ENCODE measurements at regions not wholly inside any gene's neighbourhood (a gene's known extent, or its start where the extent isn't known, plus 50 kb on each side); places are given as distances from the start of the nearest gene placed in this dataset.
A peak's percentile ranks its signal among the peaks of the same experiment; 100 is the strongest.

- H3K36me3 Mint-ChIP-seq (ENCODE audit: insufficient read depth): peaks cover 3% of the 10 kb centered on the region
- no peak for DNase-seq
- no peak for ATAC-seq (replicated peaks)
- H3K27ac Mint-ChIP-seq: no peak overlapping the region
- H3K9me3 Mint-ChIP-seq: no peaks in the 10 kb centered on the region
- no peak overlapping the region for H3K4me3 Mint-ChIP-seq
- peaks cover 6 to 9% of the 10 kb centered on the region in 2 donors for H3K4me1 Mint-ChIP-seq (ENCODE audit: low read depth in 2 of 2)
- H3K27me3 Mint-ChIP-seq: peaks cover 27 to 53% of the 10 kb centered on the region in 2 donors
These were observed 86.4 kb downstream of the SYF2 start for GRCh38 chr1:25145775-25146393.

DNA sequence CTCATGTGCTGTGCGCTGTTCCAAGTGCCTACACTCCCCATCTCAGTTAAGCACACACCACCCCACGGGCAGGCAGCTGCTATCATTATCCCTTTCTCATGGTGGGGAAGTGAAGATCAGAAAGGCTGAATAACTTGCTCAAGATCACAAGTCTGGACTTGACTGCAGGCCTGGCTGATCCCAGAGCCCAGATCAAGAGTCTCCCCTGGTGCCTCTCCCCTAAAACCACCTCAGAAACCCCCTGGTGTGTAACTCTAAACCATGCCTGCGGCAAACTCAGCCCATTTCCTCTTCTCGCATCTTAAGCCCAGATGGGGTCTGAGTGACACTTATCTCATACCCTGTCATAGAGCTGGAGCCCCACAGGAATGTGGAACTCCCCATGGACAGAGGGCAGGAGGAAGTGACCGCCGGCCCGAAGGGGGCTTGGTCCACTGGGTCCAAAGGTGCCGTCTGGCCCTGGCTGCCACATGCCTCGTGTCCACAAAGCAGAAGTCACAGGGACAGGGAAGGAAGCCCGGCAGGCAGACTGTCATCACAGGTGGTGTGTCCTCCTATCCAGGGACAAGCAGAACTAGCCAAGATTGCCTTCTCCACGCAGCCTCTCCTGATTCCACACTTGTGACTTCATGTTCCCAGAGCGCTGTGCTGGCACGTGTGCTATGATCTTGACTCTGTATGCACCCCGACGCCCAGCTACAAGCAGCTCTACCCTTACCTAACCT lies 92.1 kb downstream of the SYF2 start:
- H3K27ac Mint-ChIP-seq: no peak overlapping the region
- ATAC-seq (replicated peaks) (peak; percentile 48), DNase-seq (no peak)
- H3K36me3 Mint-ChIP-seq (ENCODE audit: insufficient read depth): no peaks in the 10 kb centered on the region
- no peak overlapping the region for H3K4me3 Mint-ChIP-seq
- peaks cover 0 to 3% of the 10 kb centered on the region in 2 donors for H3K4me1 Mint-ChIP-seq (ENCODE audit: low read depth in 2 of 2)
- no peaks in the 10 kb centered on the region for H3K9me3 Mint-ChIP-seq
- H3K27me3 Mint-ChIP-seq: peaks cover 48 to 73% of the 10 kb centered on the region in 2 donors

DNA sequence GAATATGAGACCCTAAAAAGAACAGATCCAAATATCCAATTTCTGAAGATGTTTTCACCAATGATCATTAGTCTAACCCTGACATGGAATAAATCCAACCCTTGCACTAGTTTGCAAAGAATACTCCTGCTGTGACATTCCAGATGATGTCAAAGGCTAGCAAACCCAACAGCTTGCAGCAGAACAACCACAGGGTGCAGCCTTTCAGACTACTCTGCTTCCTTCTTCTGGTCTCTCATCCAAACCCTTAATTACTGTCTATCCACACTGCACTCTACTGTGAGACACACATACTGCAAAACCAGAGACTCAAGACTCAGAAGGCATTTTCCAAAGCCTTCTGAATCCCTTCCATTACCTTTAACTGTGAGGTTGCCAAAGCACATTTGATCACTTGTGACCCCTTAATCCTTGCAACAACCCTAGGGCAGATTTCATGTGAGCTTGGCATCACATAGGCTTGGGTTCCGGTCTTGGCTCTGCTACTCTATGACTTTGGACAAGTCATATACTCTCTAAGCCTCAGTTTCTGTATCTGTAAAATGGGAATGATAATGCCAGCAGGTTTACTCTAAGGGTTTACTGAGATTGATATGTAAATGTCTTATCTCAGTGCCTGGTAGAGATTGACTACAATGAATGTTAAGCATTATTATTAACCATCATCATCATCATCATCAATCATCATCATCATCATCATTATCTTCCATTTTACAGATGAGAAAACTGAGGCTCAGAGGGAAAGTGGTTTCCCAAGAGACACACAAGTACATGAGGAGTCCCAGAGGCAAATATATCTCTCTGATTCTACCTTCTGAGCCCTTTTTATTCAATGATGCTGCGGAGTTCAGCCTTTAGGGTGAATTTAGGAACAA lies 94.5 kb downstream of the SYF2 start:
- ATAC-seq (replicated peaks): no peak
- Mint-ChIP-seq H3K4me3 (no peak overlapping the region), H3K36me3 (ENCODE audit: insufficient read depth) (no peaks in the 10 kb centered on the region), H3K4me1 (ENCODE audit: low read depth in 2 of 2) (peaks cover 0 to 3% of the 10 kb centered on the region in 2 donors), H3K9me3 (no peaks in the 10 kb centered on the region), H3K27ac (no peak overlapping the region), H3K27me3 (peaks cover 41 to 80% of the 10 kb centered on the region in 2 donors)
- DNase-seq: no peak

DNA sequence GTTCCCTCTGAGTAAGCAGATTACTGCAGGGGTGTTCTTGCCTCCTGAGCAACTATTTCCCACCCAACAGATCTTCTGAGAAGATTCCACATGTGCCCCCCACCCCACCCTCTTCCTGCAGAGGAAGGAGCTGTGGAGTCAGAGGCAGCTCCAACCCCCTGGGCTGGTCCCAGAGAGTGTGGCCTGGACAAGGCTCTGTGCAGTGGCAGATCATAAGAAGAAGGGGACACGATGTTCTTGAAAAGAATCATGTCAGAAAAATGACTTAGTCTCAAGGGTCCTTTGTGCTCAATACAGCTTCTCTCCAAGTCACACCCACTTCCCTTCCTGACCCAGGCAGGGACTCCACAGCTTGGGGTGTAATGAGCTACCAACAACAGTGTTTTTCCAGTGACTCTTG lies 95.2 kb downstream of the SYF2 start:
- no peak for ATAC-seq (replicated peaks)
- peaks cover 41 to 75% of the 10 kb centered on the region in 2 donors for H3K27me3 Mint-ChIP-seq
- no peaks in the 10 kb centered on the region for H3K9me3 Mint-ChIP-seq
- no peak overlapping the region for H3K4me3 Mint-ChIP-seq
- H3K27ac Mint-ChIP-seq: no peak overlapping the region
- no peak for DNase-seq
- H3K4me1 Mint-ChIP-seq (ENCODE audit: low read depth in 2 of 2): peaks cover 0 to 3% of the 10 kb centered on the region in 2 donors
- no peaks in the 10 kb centered on the region for H3K36me3 Mint-ChIP-seq (ENCODE audit: insufficient read depth)

DNA sequence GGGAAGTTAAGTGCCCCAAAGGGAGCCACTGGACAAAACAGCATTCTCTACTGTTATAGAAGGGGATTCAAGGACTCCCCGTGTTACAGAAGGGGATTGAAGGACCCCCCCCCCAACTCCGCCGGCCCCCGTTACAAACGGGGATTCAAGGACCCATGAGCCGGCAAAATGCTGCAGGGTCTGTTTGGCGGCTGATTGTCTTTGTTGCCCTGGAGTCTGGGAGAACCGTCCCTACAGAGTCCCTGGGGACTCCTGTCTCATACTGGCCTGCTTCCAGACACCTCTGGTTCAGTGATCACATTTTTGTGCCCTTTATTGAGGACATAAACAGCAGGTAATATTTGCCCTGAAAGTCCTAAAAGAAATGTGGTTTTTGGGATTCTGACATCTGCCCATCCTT lies 96.4 kb downstream of the SYF2 start:
- Mint-ChIP-seq H3K9me3 (no peaks in the 10 kb centered on the region), H3K27me3 (peaks cover 41 to 64% of the 10 kb centered on the region in 2 donors), H3K36me3 (ENCODE audit: insufficient read depth) (no peaks in the 10 kb centered on the region), H3K4me3 (no peak overlapping the region), H3K27ac (no peak overlapping the region), H3K4me1 (ENCODE audit: low read depth in 2 of 2) (peaks cover 0 to 3% of the 10 kb centered on the region in 2 donors)
- ATAC-seq (replicated peaks) (no peak), DNase-seq (no peak)

DNA sequence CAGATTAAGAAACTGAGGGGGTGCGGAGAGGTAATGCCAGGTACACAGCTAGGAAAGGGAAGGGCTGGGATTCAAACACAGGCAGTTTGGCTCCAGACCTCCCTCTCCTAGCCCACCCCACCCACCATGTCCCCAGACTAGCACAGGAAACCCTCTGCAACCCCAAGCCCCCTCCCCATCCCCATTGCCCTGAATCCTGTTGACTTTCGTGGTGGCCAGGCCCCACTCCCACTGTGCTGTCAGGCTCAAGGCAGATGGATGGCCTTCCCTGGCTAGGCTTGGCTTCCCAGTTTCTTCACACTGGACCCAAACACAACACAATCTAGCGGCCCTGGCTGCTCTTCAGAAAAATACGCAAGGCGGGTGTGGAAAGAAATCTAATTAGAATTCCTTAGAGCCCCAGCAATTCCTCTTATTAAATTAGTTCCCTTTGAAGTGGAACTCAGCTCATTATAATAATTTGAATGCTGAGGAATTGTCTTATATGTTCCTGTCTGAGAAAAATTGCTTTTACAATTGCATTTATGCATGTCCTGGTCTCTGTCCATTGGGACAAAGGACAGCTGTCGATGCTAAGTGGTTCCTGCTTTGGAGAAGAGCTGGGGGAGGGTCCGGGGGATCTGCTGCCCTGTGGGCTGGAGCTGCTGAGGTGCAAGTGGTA lies 97.4 kb downstream of the SYF2 start:
- no peaks in the 10 kb centered on the region for H3K4me1 Mint-ChIP-seq (ENCODE audit: low read depth in 2 of 2)
- no peaks in the 10 kb centered on the region for H3K36me3 Mint-ChIP-seq (ENCODE audit: insufficient read depth)
- no peaks in the 10 kb centered on the region for H3K9me3 Mint-ChIP-seq
- H3K27me3 Mint-ChIP-seq: peaks cover 31 to 54% of the 10 kb centered on the region in 2 donors
- DNase-seq (no peak), ATAC-seq (replicated peaks) (no peak)
- no peak overlapping the region for H3K4me3 Mint-ChIP-seq
- no peak overlapping the region for H3K27ac Mint-ChIP-seq

- ATAC-seq (replicated peaks) (no peak), DNase-seq (no peak)
- H3K36me3 Mint-ChIP-seq (ENCODE audit: insufficient read depth): no peaks in the 10 kb centered on the region
- H3K9me3 Mint-ChIP-seq: no peaks in the 10 kb centered on the region
- peaks cover 25 to 48% of the 10 kb centered on the region in 2 donors for H3K27me3 Mint-ChIP-seq
- no peak overlapping the region for H3K27ac Mint-ChIP-seq
- no peaks in the 10 kb centered on the region for H3K4me1 Mint-ChIP-seq (ENCODE audit: low read depth in 2 of 2)
- no peak overlapping the region for H3K4me3 Mint-ChIP-seq
These were observed 98.0 kb downstream of the SYF2 start for GRCh38 chr1:25134307-25134706.

DNA sequence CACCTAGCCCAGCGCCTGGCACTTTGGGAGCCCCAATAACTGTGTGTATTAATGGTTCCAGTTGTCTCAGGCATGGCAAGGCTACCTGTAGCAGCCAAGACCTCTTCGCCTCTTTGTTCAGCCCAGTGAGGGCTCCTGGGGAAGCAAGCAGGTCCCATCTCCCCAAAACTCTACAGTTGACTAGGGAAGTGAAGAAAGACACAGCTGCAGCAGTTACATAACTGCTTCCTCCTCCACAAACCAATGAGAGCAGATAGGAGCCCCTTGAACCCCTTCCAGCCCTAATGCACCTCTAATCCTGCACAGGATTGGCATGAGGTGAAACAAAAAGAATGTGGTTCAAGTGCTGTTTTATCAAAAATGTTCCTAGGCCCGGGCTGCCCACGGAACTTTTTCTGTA lies 100.5 kb downstream of the SYF2 start:
- Mint-ChIP-seq H3K9me3 (no peaks in the 10 kb centered on the region), H3K36me3 (ENCODE audit: insufficient read depth) (no peaks in the 10 kb centered on the region), H3K4me1 (ENCODE audit: low read depth in 2 of 2) (no peaks in the 10 kb centered on the region), H3K4me3 (no peak overlapping the region), H3K27ac (no peak overlapping the region), H3K27me3 (peaks cover 5 to 23% of the 10 kb centered on the region in 2 donors)
- DNase-seq (no peak), ATAC-seq (replicated peaks) (no peak)

GRCh38 chr1:25130895-25131294 lies 101.4 kb downstream of the SYF2 start:
- H3K4me3 Mint-ChIP-seq: no peak overlapping the region
- ATAC-seq (replicated peaks): no peak
- peaks cover 0 to 17% of the 10 kb centered on the region in 2 donors for H3K27me3 Mint-ChIP-seq

DNA sequence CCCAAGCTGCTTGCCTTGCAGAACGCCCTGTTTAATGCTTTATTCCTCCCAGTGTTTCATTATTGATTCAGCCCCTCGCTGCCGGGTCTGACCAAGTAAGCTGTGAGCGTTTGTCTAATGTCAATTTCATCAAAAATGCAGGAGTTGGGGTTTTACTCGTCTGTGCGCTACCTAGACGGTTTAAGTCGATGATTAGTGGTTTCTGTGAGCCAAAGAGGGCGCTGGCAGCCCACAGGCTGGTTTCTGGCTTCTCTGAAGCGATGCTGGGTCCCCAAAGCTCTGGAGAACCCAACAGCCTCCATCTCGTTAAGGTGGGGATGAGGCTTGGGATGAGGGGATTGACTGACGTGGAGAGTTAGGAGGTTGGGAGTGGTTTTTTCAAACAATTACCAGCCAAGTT lies 102.9 kb downstream of the SYF2 start:
- ATAC-seq (replicated peaks) (no peak), DNase-seq (no peak)
- peaks cover 0 to 4% of the 10 kb centered on the region in 2 donors for H3K27me3 Mint-ChIP-seq
- no peaks in the 10 kb centered on the region for H3K4me1 Mint-ChIP-seq (ENCODE audit: low read depth in 2 of 2)
- H3K9me3 Mint-ChIP-seq: no peaks in the 10 kb centered on the region
- H3K36me3 Mint-ChIP-seq (ENCODE audit: insufficient read depth): no peaks in the 10 kb centered on the region
- no peak overlapping the region for H3K27ac Mint-ChIP-seq
- no peak overlapping the region for H3K4me3 Mint-ChIP-seq

More at GRCh38 chr1:25130895-25131294, 101.4 kb downstream of the SYF2 start:
- Mint-ChIP-seq H3K36me3 (ENCODE audit: insufficient read depth) (no peaks in the 10 kb centered on the region), H3K9me3 (no peaks in the 10 kb centered on the region), H3K4me1 (ENCODE audit: low read depth in 2 of 2) (no peaks in the 10 kb centered on the region), H3K27ac (no peak overlapping the region)
- DNase-seq: no peak

- no peaks in the 10 kb centered on the region for H3K4me1 Mint-ChIP-seq (ENCODE audit: low read depth in 2 of 2)
- no peak for DNase-seq
- no peaks in the 10 kb centered on the region for H3K27me3 Mint-ChIP-seq
- H3K4me3 Mint-ChIP-seq: no peak overlapping the region
- H3K36me3 Mint-ChIP-seq (ENCODE audit: insufficient read depth): peaks cover 3% of the 10 kb centered on the region
- peak overlapping the region; percentile 8 to 17 for H3K27ac Mint-ChIP-seq
- H3K9me3 Mint-ChIP-seq: no peaks in the 10 kb centered on the region
- no peak for ATAC-seq (replicated peaks)
These were observed 104.1 kb downstream of the SYF2 start for GRCh38 chr1:25128121-25128621.

- Mint-ChIP-seq H3K27ac (no peak overlapping the region), H3K4me1 (ENCODE audit: low read depth in 2 of 2) (no peaks in the 10 kb centered on the region), H3K36me3 (ENCODE audit: insufficient read depth) (peaks cover 3% of the 10 kb centered on the region), H3K27me3 (no peaks in the 10 kb centered on the region), H3K4me3 (no peak overlapping the region), H3K9me3 (no peaks in the 10 kb centered on the region)
- ATAC-seq (replicated peaks): no peak
- DNase-seq: no peak
These were observed 105.7 kb downstream of the SYF2 start for GRCh38 chr1:25126562-25126961.

DNA sequence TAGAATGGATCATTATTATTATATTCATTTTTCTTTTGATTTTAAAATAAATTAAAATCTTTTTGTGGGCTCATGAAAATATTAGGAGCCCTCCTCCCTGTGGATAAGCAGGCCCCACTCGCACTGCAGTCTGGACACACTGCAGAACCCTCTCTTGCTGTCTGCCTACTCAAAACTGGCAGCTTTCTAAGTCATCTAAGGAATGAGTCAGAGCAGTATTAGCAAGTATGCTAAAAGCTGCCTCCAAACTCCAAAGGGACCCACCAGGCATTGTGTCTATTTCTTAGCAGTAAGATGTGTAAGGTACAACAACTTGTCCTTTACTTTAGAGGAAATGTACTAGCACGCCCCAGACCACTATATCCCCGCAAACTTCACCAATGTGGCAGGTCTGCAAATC lies 108.8 kb downstream of the SYF2 start:
- Mint-ChIP-seq H3K36me3 (ENCODE audit: insufficient read depth) (peaks cover 5% of the 10 kb centered on the region), H3K27me3 (no peaks in the 10 kb centered on the region), H3K27ac (no peak overlapping the region), H3K9me3 (no peaks in the 10 kb centered on the region), H3K4me3 (no peak overlapping the region), H3K4me1 (ENCODE audit: low read depth in 2 of 2) (peaks cover 10% of the 10 kb centered on the region in 2 donors)
- DNase-seq: no peak
- no peak for ATAC-seq (replicated peaks)
